Fibroblast of pulmonary artery (primary cell): ENCODE measurements at regions not wholly inside any gene's neighbourhood (a gene's known extent, or its start where the extent isn't known, plus 50 kb on each side); places are given as distances from the start of the nearest gene placed in this dataset.

Source experiments
- DNase-seq: peaks from one replicate; pipeline ENCODE4 v3.0.0-alpha.2; 2010; ENCODE audit warnings: low read depth
- H3K4me3 ChIP-seq: replicated peaks from 2 replicates; pipeline ENCODE4 v1.5.1; 2011; ENCODE audit warnings: low read depth, mild to moderate bottlenecking, control low read depth, low read length, moderate library complexity
- CTCF ChIP-seq: IDR thresholded peaks from 2 replicates; pipeline ENCODE4 v1.5.1; 2011; ENCODE audit warnings: mild to moderate bottlenecking, control low read depth, low read length, inconsistent platforms; ENCODE audit errors: missing control alignments

- no peak for TF ChIP-seq CTCF
- H3K4me3 ChIP-seq = no peak overlapping the region
- DNase-seq = peak; percentile 13
Measured at GRCh38 chr13:65057986-65058385, 2172.2 kb downstream of the PCDH9 start.

GRCh38 chr13:65054277-65054676, 2175.9 kb downstream of the PCDH9 start:
- TF ChIP-seq CTCF = no peak
- H3K4me3 ChIP-seq = no peak overlapping the region
- no peak for DNase-seq

GRCh38 chr13:65036999-65037398, 2193.1 kb downstream of the PCDH9 start:
- DNase-seq = no peak
- TF ChIP-seq CTCF = no peak
- H3K4me3 ChIP-seq = no peak overlapping the region

- no peak for TF ChIP-seq CTCF
- DNase-seq = no peak
- no peak overlapping the region for H3K4me3 ChIP-seq
Measured at GRCh38 chr13:65035302-65035701, 2194.8 kb downstream of the PCDH9 start.

GRCh38 chr13:65034266-65034665, 2195.9 kb downstream of the PCDH9 start:
- DNase-seq = no peak
- no peak overlapping the region for H3K4me3 ChIP-seq
- TF ChIP-seq CTCF = no peak

GRCh38 chr13:65032825-65033224, 2197.3 kb downstream of the PCDH9 start:
- DNase-seq = no peak
- H3K4me3 ChIP-seq = no peak overlapping the region
- TF ChIP-seq CTCF = no peak

- no peak for TF ChIP-seq CTCF
- H3K4me3 ChIP-seq = no peak overlapping the region
- no peak for DNase-seq
Measured at GRCh38 chr13:65028101-65028500, 2202.0 kb downstream of the PCDH9 start.
